HCT116 (cell line): ENCODE measurements at regions not wholly inside any gene's neighbourhood (a gene's known extent, or its start where the extent isn't known, plus 50 kb on each side); places are given as distances from the start of the nearest gene placed in this dataset.

ENCODE experiments used
- ATAC-seq: fragments of 200-7000 bp; cut with Tn5 transposase; 2 replicates; pipeline ENCODE4 v1.9.1; 2020; ENCODE audit warnings: mild to moderate bottlenecking, moderate library complexity
- BruUV-seq: library from RNA; stranded (reverse); fragments of 400-500 nt; replicated peaks from 2 replicates; lab custom pipeline; 2021; lab: Mats Ljungman, UMichigan
- CTCF ChIA-PET: fragments of 300-600 bp; sonication (Branson Sonifier 250); formaldehyde crosslinking; loops from one replicate; lab custom pipeline; 2021; ENCODE audit warnings: antibody characterized with exemption; lab: Charles Lee
- POLR2A ChIA-PET: fragments of 300-600, 350-600 bp; sonication (Branson Sonifier 250); formaldehyde crosslinking; loops from one replicate; lab custom pipeline; 2021; ENCODE audit warnings: antibody characterized with exemption; lab: Charles Lee
- RAD21 ChIA-PET, 2 experiments: fragments of 300-600 bp; sonication (Branson Sonifier 250); formaldehyde crosslinking; loops; one replicate each; lab custom pipeline; 2023; ENCODE audit warnings: low total read pairs in 2 of 2; ENCODE audit not compliant: uncharacterized antibody in 2 of 2, unreplicated experiment in 2 of 2, low non-redundant PET in 1 of 2; lab: Charles Lee
- DNase-seq: peaks from one replicate; pipeline ENCODE4 v3.0.0-alpha.2; 2010; ENCODE audit warnings: low read depth, low spot score
- H2AFZ ChIP-seq: fragments of 200-600 bp; shearing (Covaris generic), sonication (generic); 2 replicates; pipeline ENCODE4 v1.6.1; 2017; ENCODE audit warnings: low read depth, mixed run types, mixed read lengths, antibody characterized with exemption, low read length; ENCODE audit not compliant: poor library complexity, severe bottlenecking
- H3K27ac ChIP-seq: 2 replicates; pipeline ENCODE4 v1.5.1; 2012; ENCODE audit warnings: low read depth, low read length
- H3K27me3 ChIP-seq: fragments of 200-600 bp; sonication (generic); 2 replicates; pipeline ENCODE4 v1.6.1; 2016; ENCODE audit warnings: mixed run types, low read length, mixed read lengths; ENCODE audit not compliant: insufficient read depth
- H3K36me3 ChIP-seq, 2 experiments: fragments of 200-500 bp in 1 of 2; fragments of 200-600 bp in 1 of 2; sonication (Bioruptor generic) in 1 of 2; sonication (generic) in 1 of 2; 2 replicates each; pipeline versions ENCODE4 v1.5.1 to v1.6.1; 2014 to 2016; ENCODE audit warnings: low read length in 2 of 2, inconsistent platforms in 1 of 2, mixed read lengths in 1 of 2, mixed run types in 1 of 2; ENCODE audit not compliant: insufficient read depth in 2 of 2, control insufficient read depth in 1 of 2
- H3K4me1 ChIP-seq, 2 experiments: fragments of 200-600 bp in 1 of 2; sonication (generic) in 1 of 2; 2 replicates each; pipeline versions ENCODE4 v1.5.1 to v1.6.1; 2012 to 2017; ENCODE audit warnings: low read length in 2 of 2, inconsistent platforms in 1 of 2, mild to moderate bottlenecking in 1 of 2, mixed read lengths in 1 of 2, mixed run types in 1 of 2, moderate library complexity in 1 of 2; ENCODE audit not compliant: insufficient read depth in 2 of 2, control insufficient read depth in 1 of 2
- H3K4me2 ChIP-seq: fragments of 200-600 bp; sonication (generic); 2 replicates; pipeline ENCODE4 v1.6.1; 2017; ENCODE audit warnings: mixed run types, low read length, mixed read lengths
- H3K4me3 ChIP-seq, 2 experiments: fragments of 200-600 bp in 1 of 2; sonication (generic) in 1 of 2; replicated peaks in 1 of 2; 2 replicates each; pipeline ENCODE4 v1.5.1; 2011 to 2016; ENCODE audit warnings: low read length in 2 of 2, control low read depth in 1 of 2, low read depth in 1 of 2, mild to moderate bottlenecking in 1 of 2, mixed read lengths in 1 of 2, mixed run types in 1 of 2
- H3K79me2 ChIP-seq: fragments of 200-600 bp; sonication (generic); 2 replicates; pipeline ENCODE4 v1.6.1; 2017; ENCODE audit warnings: mild to moderate bottlenecking, mixed run types, low read length, moderate library complexity, mixed read lengths; ENCODE audit not compliant: insufficient read depth
- H3K9ac ChIP-seq: fragments of 200-600 bp; sonication (generic); 2 replicates; pipeline ENCODE4 v1.6.1; 2016; ENCODE audit warnings: low read length, mixed read lengths
- H3K9me2 ChIP-seq: fragments of 200-600 bp; sonication (generic), shearing (Covaris generic); 2 replicates; pipeline ENCODE4 v1.6.1; 2017; ENCODE audit warnings: mixed run types, mild to moderate bottlenecking, moderate library complexity; ENCODE audit not compliant: insufficient read depth
- H3K9me3 ChIP-seq, 2 experiments: fragments of 200-500 bp in 1 of 2; fragments of 200-600 bp in 1 of 2; sonication (Bioruptor generic) in 1 of 2; sonication (generic) in 1 of 2; 2 replicates each; pipeline ENCODE4 v1.6.1; 2014 to 2017; ENCODE audit warnings: low read length in 2 of 2, mixed read lengths in 2 of 2, inconsistent platforms in 1 of 2, low read depth in 1 of 2, mild to moderate bottlenecking in 1 of 2, mixed run types in 1 of 2, moderate library complexity in 1 of 2; ENCODE audit not compliant: control insufficient read depth in 1 of 2, insufficient read depth in 1 of 2
- H4K20me1 ChIP-seq: fragments of 200-600 bp; sonication (generic), shearing (Covaris generic); 2 replicates; pipeline ENCODE4 v1.6.1; 2017; ENCODE audit warnings: mixed run types, mild to moderate bottlenecking, moderate library complexity; ENCODE audit not compliant: insufficient read depth
- ATF3 ChIP-seq: IDR thresholded peaks from 2 replicates; pipeline ENCODE4 v1.6.1; 2012
- CBX3 ChIP-seq: IDR thresholded peaks from 2 replicates; pipeline ENCODE4 v1.6.1; 2012; ENCODE audit warnings: low read depth
- CTCF ChIP-seq, 3 experiments: fragments of 200-600 bp in 1 of 3; sonication (generic) in 1 of 3; IDR thresholded peaks in 2 of 3; conservative IDR thresholded peaks in 1 of 3; 2 replicates each; pipeline ENCODE4 v1.5.1; 2012 to 2017; ENCODE audit warnings: low read depth in 2 of 3, low read length in 2 of 3, antibody characterized with exemption in 1 of 3, borderline replicate concordance in 1 of 3, control low read depth in 1 of 3, mild to moderate bottlenecking in 1 of 3, mixed read lengths in 1 of 3, mixed run types in 1 of 3, moderate library complexity in 1 of 3; ENCODE audit not compliant: insufficient read depth in 1 of 3
- ELF1 ChIP-seq: IDR thresholded peaks from 2 replicates; pipeline ENCODE4 v1.6.1; 2012; ENCODE audit warnings: low read depth, borderline replicate concordance
- EZH2 ChIP-seq: fragments of 200-600 bp; sonication (generic); IDR thresholded peaks from 2 replicates; pipeline ENCODE4 v1.6.1; 2017; ENCODE audit warnings: antibody characterized with exemption, mixed run types
- EZH2phosphoT487 ChIP-seq: fragments of 200-600 bp; IDR thresholded peaks from 2 replicates; pipeline ENCODE4 v1.6.1; 2018; ENCODE audit warnings: antibody characterized with exemption, borderline replicate concordance
- FOSL1 ChIP-seq: IDR thresholded peaks from 2 replicates; pipeline ENCODE4 v1.6.1; 2012; ENCODE audit warnings: low read depth
- POLR2AphosphoS5 ChIP-seq: IDR thresholded peaks from 2 replicates; pipeline ENCODE4 v1.6.1; 2011; ENCODE audit warnings: mild to moderate bottlenecking, low read depth, low read length, moderate library complexity
- REST ChIP-seq: IDR thresholded peaks from 2 replicates; pipeline ENCODE4 v1.6.1; 2012; ENCODE audit warnings: low read depth
- SIN3A ChIP-seq: IDR thresholded peaks from 2 replicates; pipeline ENCODE4 v1.6.1; 2012; ENCODE audit warnings: low read depth
- SRF ChIP-seq: IDR thresholded peaks from 2 replicates; pipeline ENCODE4 v1.6.1; 2012; ENCODE audit warnings: low read depth
- YY1 ChIP-seq: IDR thresholded peaks from 2 replicates; pipeline ENCODE4 v1.6.1; 2011; ENCODE audit warnings: low read length, low read depth, moderate library complexity, mild to moderate bottlenecking; ENCODE audit not compliant: insufficient replicate concordance; ENCODE audit errors: extremely low read depth
- intact Hi-C: fragments of 100-400 bp; cut with micrococcal nuclease; formaldehyde crosslinking; loops from 2 replicates; pipeline ENCODE4 v1.10.0; 2022

DNA sequence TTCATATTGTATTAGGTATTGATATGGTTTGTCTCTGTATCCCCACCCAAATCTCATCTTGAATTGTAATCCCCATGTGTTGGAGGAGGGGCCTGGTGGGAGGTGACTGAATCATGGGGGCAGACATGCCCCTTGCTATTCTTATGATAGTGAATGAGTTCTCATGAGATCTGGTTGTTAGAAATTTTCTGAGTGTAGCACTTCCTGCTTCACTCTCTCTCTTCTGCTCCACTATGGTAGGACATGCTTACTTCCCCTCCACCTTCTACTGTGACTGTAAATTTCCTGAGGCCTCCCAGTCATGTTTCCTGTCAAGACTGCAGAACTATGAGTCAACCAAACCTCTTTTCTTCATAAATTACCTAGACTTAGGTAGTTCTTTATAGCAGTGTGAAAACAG, 187.4 kb upstream of the SLC24A2 start:
- Histone ChIP-seq H4K20me1 (no peaks in the 10 kb centered on the region), H3K4me2 (no peak overlapping the region), H3K27me3 (peaks cover 47% of the 10 kb centered on the region), H3K4me1 (no peaks in the 10 kb centered on the region), H3K9me2 (no peaks in the 10 kb centered on the region), H3K27ac (no peak overlapping the region), H3K9me3 (no peaks in the 10 kb centered on the region), H3K9ac (no peak overlapping the region), H2AFZ (no peak overlapping the region), H3K36me3 (no peaks in the 10 kb centered on the region), H3K4me3 (no peak overlapping the region), H3K79me2 (no peaks in the 10 kb centered on the region)
- POLR2A ChIA-PET = no interaction called here
- no TSS peak for BruUV-seq
- no peak for ATAC-seq
- CTCF ChIA-PET = no interaction called here
- intact Hi-C loops = no loop called here
- TF ChIP-seq YY1 (no peak), EZH2phosphoT487 (no peak), ELF1 (no peak), SRF (no peak)
- RAD21 ChIA-PET = no interaction called here
- DNase-seq = no peak

- CTCF ChIA-PET = no interaction called here
- no peak for ATAC-seq
- H3K4me3 ChIP-seq = no peak overlapping the region
- DNase-seq = no peak
- no peaks in the 10 kb centered on the region for H3K36me3 ChIP-seq
- H3K4me1 ChIP-seq = no peaks in the 10 kb centered on the region
- H3K79me2 ChIP-seq = no peaks in the 10 kb centered on the region
- H3K4me2 ChIP-seq = no peak overlapping the region
- no peaks in the 10 kb centered on the region for H3K9me3 ChIP-seq
- H3K27ac ChIP-seq = no peak overlapping the region
- no peaks in the 10 kb centered on the region for H4K20me1 ChIP-seq
- TF ChIP-seq FOSL1 (no peak), SIN3A (no peak), EZH2phosphoT487 (no peak), SRF (no peak), EZH2 (no peak), CBX3 (no peak), REST (no peak), CTCF (IDR thresholded peaks at IDR 0.05 in 2 of 3, conservative IDR thresholded peaks at IDR 0.05 in 1 of 3; ENCODE audit: borderline replicate concordance in 1 of 3, insufficient read depth in 1 of 3, low read depth in 2 of 3, low read length in 2 of 3) (no peak), ATF3 (no peak), POLR2AphosphoS5 (no peak)
- TF ChIP-seq, all 23 proteins: peak for 0
- intact Hi-C loops = no loop called here
- ChIA-PET POLR2A (no interaction called here), RAD21 (no interaction called here)
- BruUV-seq = no TSS peak
- H3K9me2 ChIP-seq = no peaks in the 10 kb centered on the region
- H3K27me3 ChIP-seq = peaks cover 51% of the 10 kb centered on the region
- H2AFZ ChIP-seq = no peak overlapping the region
- H3K9ac ChIP-seq = no peak overlapping the region
These were observed 186.7 kb upstream of the SLC24A2 start for GRCh38 chr9:19975499-19975898.
